HUDEP-2 (cell line): ENCODE measurements at regions not wholly inside any gene's neighbourhood (a gene's known extent, or its start where the extent isn't known, plus 50 kb on each side); places are given as distances from the start of the nearest gene placed in this dataset.

Experiments used
- DNase-seq, 76 experiments: peaks; one replicate each; lab custom pipeline; 2025; ENCODE audit not compliant: unreplicated experiment in 76 of 76; lab: John Stamatoyannopoulos, UW

- DNase-seq: no peak
These were observed 518.9 kb upstream of the CELF2 start for GRCh38 chr10:10498781-10499180.

- DNase-seq: no peak
These were observed 517.8 kb upstream of the CELF2 start for GRCh38 chr10:10499839-10500238.

DNA sequence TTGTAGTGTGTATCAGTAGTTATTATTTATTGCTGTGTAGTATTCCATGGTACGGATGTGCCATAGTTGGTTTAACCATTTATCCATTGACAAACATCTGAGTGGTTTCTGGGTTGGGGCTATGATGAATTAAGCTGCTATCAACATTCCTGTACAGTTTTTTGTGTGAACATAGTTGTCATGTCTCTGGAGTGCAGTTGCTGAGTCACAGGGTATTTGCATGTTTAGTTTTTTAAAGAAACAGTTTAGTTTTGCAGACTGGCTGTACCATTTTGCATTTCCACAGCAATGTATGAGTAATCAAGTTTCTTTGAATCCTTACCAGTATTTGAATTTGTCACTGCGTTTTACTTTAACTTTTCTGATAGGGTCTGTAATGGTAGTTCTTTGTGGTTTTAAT, 516.7 kb upstream of the CELF2 start:
- no peak for DNase-seq

DNA sequence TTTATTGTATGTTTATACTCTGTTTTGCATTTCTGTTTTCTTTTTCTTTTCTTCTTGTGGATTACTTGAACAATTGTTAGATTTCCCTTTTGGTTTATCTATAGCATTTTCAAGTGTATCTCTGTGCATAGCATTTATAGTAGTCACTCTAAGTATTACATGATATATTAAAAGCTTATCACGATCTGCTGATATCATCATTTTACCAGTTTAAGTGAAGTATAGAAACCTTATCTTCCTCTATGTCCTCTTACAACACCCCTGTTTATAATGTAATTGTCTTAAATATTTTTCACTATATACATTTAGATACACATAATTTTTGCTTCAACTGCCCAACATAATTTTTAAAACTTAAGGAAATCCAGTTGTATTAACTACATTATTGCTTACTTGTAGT, 513.9 kb upstream of the CELF2 start:
- no peak for DNase-seq

DNA sequence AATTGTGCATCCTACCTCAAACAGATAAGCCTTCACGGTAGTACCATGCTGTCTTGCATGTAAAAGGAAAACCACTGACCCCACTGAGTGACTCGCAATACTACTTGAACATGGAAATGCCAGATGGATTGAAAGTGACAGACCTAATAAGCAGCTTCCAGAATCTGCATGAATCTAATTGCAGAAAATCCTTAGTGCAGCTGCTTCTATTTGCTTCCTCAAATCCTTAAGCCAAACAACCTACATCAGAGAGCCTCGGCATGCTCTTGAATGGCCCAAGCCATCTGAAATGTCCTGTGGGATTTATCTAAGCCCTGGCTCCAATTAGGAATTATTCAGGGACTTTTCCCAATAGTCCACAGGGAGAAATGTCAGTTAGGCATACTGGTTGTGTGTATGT, 509.5 kb upstream of the CELF2 start:
- no peak for DNase-seq

DNA sequence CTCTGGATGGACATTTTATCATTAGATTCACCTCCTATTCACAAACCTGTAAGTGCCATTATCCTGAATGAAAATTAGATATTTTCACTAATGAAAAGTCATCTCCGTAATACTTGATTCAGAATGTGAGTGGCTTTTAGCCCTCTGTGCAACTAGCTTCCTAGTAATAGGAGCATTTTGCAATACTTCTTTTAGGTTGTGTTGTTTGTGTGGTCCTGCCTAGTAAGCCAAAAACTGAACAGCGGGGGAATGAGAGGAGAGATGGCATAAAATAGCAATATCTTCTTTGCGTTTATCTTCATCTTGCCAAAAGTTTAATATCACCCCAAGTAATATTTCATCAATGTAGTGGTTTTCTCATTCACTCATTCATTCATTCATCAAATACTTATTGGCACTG, 507.5 kb upstream of the CELF2 start:
- no peak for DNase-seq

DNA sequence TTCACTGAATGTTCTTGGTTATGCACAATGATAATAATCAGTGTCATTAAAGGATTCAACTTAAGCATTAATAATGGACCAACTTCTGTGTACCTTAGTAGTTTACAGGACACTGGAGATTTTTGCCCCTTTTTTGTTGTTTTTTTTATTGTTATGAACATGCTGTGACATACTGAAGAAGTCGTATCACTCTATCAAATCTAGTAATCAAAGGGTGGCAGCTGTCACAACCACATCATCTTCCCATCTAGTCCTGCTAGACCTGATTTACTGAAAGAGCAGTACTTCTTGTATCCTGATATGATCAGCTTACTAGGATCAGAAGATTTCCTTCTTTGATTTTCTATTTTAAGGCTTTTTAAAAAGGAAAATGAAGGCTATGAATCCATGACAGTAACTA, 504.6 kb upstream of the CELF2 start:
- no peak for DNase-seq

- no peak for DNase-seq
These were observed 503.8 kb upstream of the CELF2 start for GRCh38 chr10:10513898-10514297.

DNA sequence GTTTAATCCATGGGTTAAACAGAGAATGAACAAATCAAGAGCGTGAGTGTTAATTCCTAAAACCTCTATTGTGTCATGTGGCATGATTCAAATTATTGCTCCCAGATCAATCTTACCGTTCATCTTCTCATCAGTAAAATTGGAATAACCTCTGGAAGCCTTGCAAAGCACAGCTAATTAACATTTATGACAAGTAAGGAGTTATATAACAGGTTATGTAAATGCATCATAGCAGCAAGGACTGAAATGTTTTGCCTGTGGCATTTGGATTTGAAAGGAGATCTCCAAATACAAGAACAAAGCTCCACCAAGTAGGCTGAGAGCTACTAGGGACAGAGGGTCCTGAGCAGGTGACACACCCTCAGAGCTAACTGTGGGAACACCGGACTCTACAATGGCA, 502.9 kb upstream of the CELF2 start:
- DNase-seq: no peak

- DNase-seq: no peak
These were observed 502.0 kb upstream of the CELF2 start for GRCh38 chr10:10515479-10516204.

GRCh38 chr10:10516346-10517130, 501.1 kb upstream of the CELF2 start:
- DNase-seq: no peak

DNA sequence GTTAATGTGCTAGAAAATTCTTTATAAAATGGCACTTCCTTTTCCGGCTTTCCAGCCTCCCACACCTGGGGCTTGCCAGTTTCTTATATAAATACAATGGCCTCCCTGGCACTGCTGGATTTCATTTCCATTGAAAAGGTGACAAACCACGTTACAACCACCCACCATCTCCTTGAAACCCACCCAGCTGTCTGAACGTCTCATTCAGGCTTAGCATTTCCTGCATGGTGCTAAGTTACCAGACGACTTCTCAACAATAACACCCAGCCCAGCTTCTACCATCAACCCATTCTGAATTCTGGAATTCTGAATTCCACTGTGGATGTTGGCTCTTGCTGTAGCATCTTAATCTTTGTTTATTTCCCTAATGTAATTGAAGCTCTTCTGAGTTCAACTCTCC, 499.8 kb upstream of the CELF2 start:
- DNase-seq: no peak

GRCh38 chr10:10519674-10520073, 498.0 kb upstream of the CELF2 start:
- DNase-seq: no peak

GRCh38 chr10:10520491-10521385, 496.9 kb upstream of the CELF2 start:
- no peak for DNase-seq

- DNase-seq: no peak
These were observed 490.8 kb upstream of the CELF2 start for GRCh38 chr10:10526846-10527245.

DNA sequence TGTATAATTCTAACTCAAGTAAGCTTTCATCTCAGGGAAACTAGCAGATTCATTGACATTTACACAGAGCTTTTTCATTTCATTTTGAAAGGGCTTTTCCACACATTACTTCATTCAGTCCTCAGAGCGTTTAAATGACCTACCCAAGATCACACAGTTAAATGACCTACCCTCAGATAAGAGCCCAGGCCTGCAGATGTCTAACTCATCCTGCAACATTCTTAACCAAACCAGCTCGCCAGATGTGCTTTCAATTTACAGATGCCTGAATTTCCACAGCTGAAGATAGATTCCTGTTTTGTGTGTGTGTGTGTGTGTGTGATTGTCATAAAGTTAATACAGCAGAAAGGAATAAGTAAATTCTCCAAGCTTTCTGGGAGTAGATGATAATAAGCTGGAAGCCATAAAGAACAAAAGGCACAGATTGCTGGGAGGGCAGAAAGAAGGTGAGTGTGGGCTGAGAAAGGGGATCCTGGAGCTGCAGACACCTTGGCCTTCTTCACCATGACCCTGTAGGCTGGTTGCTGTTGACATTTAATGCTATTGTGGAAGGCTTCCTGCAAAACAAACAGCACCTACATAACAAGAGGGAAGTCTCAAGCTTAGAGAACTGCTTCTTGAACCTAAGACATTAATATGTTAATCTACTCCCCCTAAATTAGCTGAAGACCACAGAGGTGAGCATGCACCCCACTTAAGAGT, 489.7 kb upstream of the CELF2 start:
- DNase-seq: no peak

DNA sequence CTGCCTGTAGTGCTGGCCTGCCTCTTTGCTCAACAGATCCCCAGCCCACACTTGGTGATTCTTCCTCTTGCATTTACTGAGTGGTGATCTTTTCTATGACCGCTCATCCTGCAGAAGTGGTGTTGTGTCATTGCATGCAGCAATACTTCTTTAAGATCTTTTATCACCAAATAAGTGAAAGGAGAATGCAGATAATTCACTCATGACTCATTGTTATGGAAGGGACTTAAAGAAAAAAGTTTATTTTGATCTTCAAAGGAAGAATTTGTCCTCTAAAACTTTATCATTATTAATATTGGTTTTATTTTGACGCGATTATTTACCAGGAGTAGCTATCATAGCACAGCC, 489.1 kb upstream of the CELF2 start:
- DNase-seq: no peak

DNA sequence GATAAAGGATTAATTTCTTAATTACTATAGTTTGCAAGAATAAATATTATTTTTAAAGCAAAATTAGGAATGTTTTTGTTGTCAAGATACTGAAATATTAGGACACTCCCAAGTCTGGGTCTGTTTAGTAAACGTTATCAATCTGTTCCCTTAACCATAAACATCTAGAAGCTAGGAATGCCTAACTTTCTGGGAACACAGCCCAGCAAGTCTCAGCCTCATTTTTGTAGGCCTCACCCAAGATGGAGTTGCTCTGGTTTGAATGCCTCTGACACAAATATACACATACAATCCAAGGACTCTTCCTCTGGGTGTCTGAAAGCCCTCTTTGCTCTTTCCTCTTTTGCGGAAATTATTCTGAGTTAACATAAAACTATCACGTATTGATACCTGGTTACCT, 487.4 kb upstream of the CELF2 start:
- no peak for DNase-seq

DNA sequence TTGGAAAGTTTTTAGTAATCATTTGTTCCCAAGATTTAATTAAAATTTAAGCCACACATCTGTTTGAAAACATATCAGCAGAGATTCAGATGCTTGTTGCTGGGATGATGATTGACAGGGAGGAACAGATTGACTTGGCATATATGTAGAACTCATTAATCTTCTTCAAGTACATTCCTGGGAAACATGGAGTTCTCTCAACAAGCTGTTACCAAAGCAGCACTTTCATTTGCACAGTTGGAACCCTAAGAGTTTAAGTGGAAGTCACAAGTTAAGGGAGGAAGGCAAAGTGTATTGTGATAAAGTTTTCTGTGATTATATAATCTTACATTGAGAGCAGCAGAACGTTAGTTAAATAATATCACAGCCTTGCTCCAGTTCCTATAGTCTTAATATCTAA, 485.4 kb upstream of the CELF2 start:
- no peak for DNase-seq

GRCh38 chr10:10532826-10533225, 484.8 kb upstream of the CELF2 start:
- DNase-seq: no peak

DNA sequence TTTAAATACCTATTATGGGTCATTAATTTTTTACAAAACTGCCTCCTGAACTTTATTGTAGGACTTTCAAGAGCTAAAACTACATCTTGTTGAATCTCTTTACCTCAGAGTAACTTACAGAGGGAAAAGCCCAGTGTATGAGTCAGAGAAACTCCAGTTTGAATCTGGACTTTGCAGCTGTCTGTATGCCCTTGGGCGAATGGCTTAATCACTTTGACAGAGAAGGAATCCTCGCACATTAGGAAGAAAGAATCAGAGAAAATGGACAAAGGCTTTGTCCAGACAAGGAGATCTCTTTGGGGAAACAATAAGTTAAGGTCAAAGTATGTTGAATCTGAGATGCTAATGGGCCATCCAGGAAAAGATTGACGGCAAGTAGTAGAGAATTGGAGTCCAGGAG, 484.2 kb upstream of the CELF2 start:
- DNase-seq: no peak
